Endodermal cell (in vitro differentiated cells): ENCODE measurements at regions not wholly inside any gene's neighbourhood (a gene's known extent, or its start where the extent isn't known, plus 50 kb on each side); places are given as distances from the start of the nearest gene placed in this dataset.

Experiments used
- DNase-seq: peaks from one replicate; pipeline ENCODE4 v3.0.0-alpha.2; 2017
- H3K27ac ChIP-seq: 2 replicates; pipeline ENCODE4 v1.5.1; 2013; ENCODE audit warnings: mild to moderate bottlenecking, low read depth, low read length, moderate library complexity
- H3K27me3 ChIP-seq: 2 replicates; pipeline ENCODE4 v1.6.1; 2013; ENCODE audit warnings: mild to moderate bottlenecking, low read length, moderate library complexity; ENCODE audit not compliant: insufficient read depth, control insufficient read depth, poor library complexity, severe bottlenecking
- H3K36me3 ChIP-seq: 2 replicates; pipeline ENCODE4 v1.7.0; 2013; ENCODE audit warnings: mild to moderate bottlenecking, low read length, moderate library complexity; ENCODE audit not compliant: control insufficient read depth, insufficient read depth
- H3K4me1 ChIP-seq: one replicate; pipeline ENCODE4 v1.7.0; 2013; ENCODE audit warnings: low read length; ENCODE audit not compliant: control insufficient read depth, insufficient read depth
- H3K4me3 ChIP-seq: 2 replicates; pipeline ENCODE4 v1.5.1; 2013; ENCODE audit warnings: mild to moderate bottlenecking, low read length, moderate library complexity
- H3K9ac ChIP-seq: 2 replicates; pipeline ENCODE4 v1.6.1; 2013; ENCODE audit warnings: mild to moderate bottlenecking, low read length, moderate library complexity; ENCODE audit not compliant: poor library complexity, severe bottlenecking; ENCODE audit errors: extremely low read depth
- H3K9me3 ChIP-seq: 2 replicates; pipeline ENCODE4 v1.6.1; 2013; ENCODE audit warnings: mild to moderate bottlenecking, low read length, moderate library complexity; ENCODE audit not compliant: control insufficient read depth
- H3K27ac Mint-ChIP-seq: 2 replicates; pipeline ENCODE4 v1.8.0; 2020; ENCODE audit warnings: mixed read lengths
- H3K27me3 Mint-ChIP-seq: 2 replicates; pipeline ENCODE4 v1.8.0; 2021; ENCODE audit warnings: mild to moderate bottlenecking, mixed read lengths; ENCODE audit not compliant: insufficient read depth
- H3K36me3 Mint-ChIP-seq: 2 replicates; pipeline ENCODE4 v1.8.0; 2020; ENCODE audit warnings: low read depth, mixed read lengths
- H3K4me1 Mint-ChIP-seq: 2 replicates; pipeline ENCODE4 v1.8.0; 2020; ENCODE audit warnings: mixed read lengths
- H3K4me3 Mint-ChIP-seq: 2 replicates; pipeline ENCODE4 v1.8.0; 2020; ENCODE audit warnings: mild to moderate bottlenecking, moderate library complexity, mixed read lengths
- H3K9me3 Mint-ChIP-seq: 2 replicates; pipeline ENCODE4 v1.8.0; 2020; ENCODE audit warnings: mild to moderate bottlenecking, mixed read lengths
- CTCF ChIP-seq: fragments of 200-600 bp; sonication (generic); conservative IDR thresholded peaks from 2 replicates; pipeline ENCODE4 v1.5.0; 2021; ENCODE audit warnings: antibody characterized with exemption, mild to moderate bottlenecking
- WGBS, 2 experiments: methylation state at CpG; one replicate each; pipeline versions ENCODE4 v1.1.5 to v1.1.7; 2013; ENCODE audit warnings: missing lambda C conversion rate in 2 of 2, mixed read lengths in 1 of 2; ENCODE audit not compliant: insufficient coverage in 1 of 2, insufficient read length in 1 of 2; 5-methylcytosine and 5-hydroxymethylcytosine counted together

GRCh38 chr4:71230271-71231128, 108.3 kb upstream of the SLC4A4 start:
- no peaks in the 10 kb centered on the region for H3K9me3 Mint-ChIP-seq
- 85 to 89% methylated on average over 10 to 11 of the region's 11 CpGs for WGBS, 2 experiments
- H3K4me3 Mint-ChIP-seq = no peak overlapping the region
- Histone ChIP-seq H3K4me1 (peaks cover 7% of the 10 kb centered on the region), H3K27me3 (peaks cover 53% of the 10 kb centered on the region), H3K36me3 (no peaks in the 10 kb centered on the region), H3K27ac (no peak overlapping the region), H3K9me3 (no peaks in the 10 kb centered on the region), H3K4me3 (no peak overlapping the region), H3K9ac (no peak overlapping the region)
- no peaks in the 10 kb centered on the region for H3K36me3 Mint-ChIP-seq
- H3K27me3 Mint-ChIP-seq = peaks cover 38% of the 10 kb centered on the region
- DNase-seq = no peak
- TF ChIP-seq CTCF = no peak
- H3K27ac Mint-ChIP-seq = no peak overlapping the region
- H3K4me1 Mint-ChIP-seq = peaks cover 23% of the 10 kb centered on the region

GRCh38 chr4:71231129-71232055, 107.4 kb upstream of the SLC4A4 start:
- Mint-ChIP-seq H3K4me1 (peaks cover 26% of the 10 kb centered on the region), H3K4me3 (no peak overlapping the region), H3K9me3 (no peaks in the 10 kb centered on the region), H3K27me3 (peaks cover 40% of the 10 kb centered on the region), H3K27ac (no peak overlapping the region), H3K36me3 (no peaks in the 10 kb centered on the region)
- no peaks in the 10 kb centered on the region for H3K36me3 ChIP-seq
- WGBS, 2 experiments = 89 to 92% methylated on average over 10 to 14 of the region's 14 CpGs
- DNase-seq = no peak
- no peak for TF ChIP-seq CTCF
- H3K4me1 ChIP-seq = peaks cover 7% of the 10 kb centered on the region
- no peak overlapping the region for H3K27ac ChIP-seq
- H3K27me3 ChIP-seq = peaks cover 57% of the 10 kb centered on the region
- no peak overlapping the region for H3K4me3 ChIP-seq
- no peak overlapping the region for H3K9ac ChIP-seq
- H3K9me3 ChIP-seq = no peaks in the 10 kb centered on the region

- Histone ChIP-seq H3K27ac (no peak overlapping the region), H3K4me3 (no peak overlapping the region), H3K27me3 (peaks cover 54% of the 10 kb centered on the region), H3K9ac (no peak overlapping the region), H3K9me3 (no peaks in the 10 kb centered on the region), H3K36me3 (no peaks in the 10 kb centered on the region), H3K4me1 (peaks cover 7% of the 10 kb centered on the region)
- H3K4me3 Mint-ChIP-seq = no peak overlapping the region
- H3K27me3 Mint-ChIP-seq = peaks cover 39% of the 10 kb centered on the region
- H3K27ac Mint-ChIP-seq = no peak overlapping the region
- peaks cover 26% of the 10 kb centered on the region for H3K4me1 Mint-ChIP-seq
- 80% methylated on average over 1 of the region's 1 CpG; no CpG with 5 or more reads in 1 of the 2 experiments for WGBS, 2 experiments
- DNase-seq = no peak
- no peaks in the 10 kb centered on the region for H3K36me3 Mint-ChIP-seq
- H3K9me3 Mint-ChIP-seq = no peaks in the 10 kb centered on the region
- no peak for TF ChIP-seq CTCF
Observed at GRCh38 chr4:71232056-71232430, 106.8 kb upstream of the SLC4A4 start.
